ENCODE measurements at regions not wholly inside any gene's neighbourhood (a gene's known extent, or its start where the extent isn't known, plus 50 kb on each side); places are given as distances from the start of the nearest gene placed in this dataset.

GRCh38 chr18:75349668-75350511 is 77.6 kb downstream of the SMIM21 start:
- no peak overlapping the region for H3K27ac ChIP-seq
- H3K9me3 ChIP-seq = peaks cover 0 to 28% of the 10 kb centered on the region in 2 donors
- intact Hi-C loops (cut with DNase I) = no loop called here
- TF ChIP-seq CTCF (IDR thresholded peaks at IDR 0.05) = no peak
- ATAC-seq = no peak
- no peaks in the 10 kb centered on the region for H3K36me3 ChIP-seq
- H3K4me1 ChIP-seq = no peaks in the 10 kb centered on the region
- H3K27me3 ChIP-seq = peaks cover 0 to 6% of the 10 kb centered on the region in 2 donors
- no peak for DNase-seq
- no peak overlapping the region for H3K4me3 ChIP-seq

- DNase-seq = no peak
- peaks cover 0 to under 1% of the 10 kb centered on the region in 2 donors for H3K9me3 ChIP-seq
- intact Hi-C loops (cut with DNase I) = no loop called here
- TF ChIP-seq CTCF (IDR thresholded peaks at IDR 0.05) = no peak
- H3K4me3 ChIP-seq = no peak overlapping the region
- H3K4me1 ChIP-seq = no peaks in the 10 kb centered on the region
- no peak for ATAC-seq
- peaks cover 0 to 6% of the 10 kb centered on the region in 2 donors for H3K27me3 ChIP-seq
- no peak overlapping the region for H3K27ac ChIP-seq
- H3K36me3 ChIP-seq = no peaks in the 10 kb centered on the region
Observed at GRCh38 chr18:75346671-75347070, 80.8 kb downstream of the SMIM21 start.

- Histone ChIP-seq H3K27ac (no peak overlapping the region), H3K27me3 (peaks cover 0 to 6% of the 10 kb centered on the region in 2 donors), H3K4me3 (no peak overlapping the region), H3K4me1 (no peaks in the 10 kb centered on the region), H3K36me3 (no peaks in the 10 kb centered on the region), H3K9me3 (no peaks in the 10 kb centered on the region)
- DNase-seq (no peak), ATAC-seq (no peak)
- TF ChIP-seq CTCF (IDR thresholded peaks at IDR 0.05) = no peak
- intact Hi-C loops (cut with DNase I) = no loop called here
Observed at GRCh38 chr18:75344615-75345014, 82.9 kb downstream of the SMIM21 start.

- TF ChIP-seq CTCF (IDR thresholded peaks at IDR 0.05) = no peak
- H3K9me3 ChIP-seq = no peaks in the 10 kb centered on the region
- H3K4me3 ChIP-seq = no peak overlapping the region
- DNase-seq (no peak), ATAC-seq (no peak)
- H3K27ac ChIP-seq = no peak overlapping the region
- no peaks in the 10 kb centered on the region for H3K36me3 ChIP-seq
- intact Hi-C loops (cut with DNase I) = no loop called here
- no peaks in the 10 kb centered on the region for H3K4me1 ChIP-seq
- H3K27me3 ChIP-seq = peaks cover 0 to 6% of the 10 kb centered on the region in 2 donors
Observed at GRCh38 chr18:75344161-75344560, 83.3 kb downstream of the SMIM21 start.

- intact Hi-C loops (cut with DNase I) = no loop called here
- no peak for DNase-seq
- TF ChIP-seq CTCF (IDR thresholded peaks at IDR 0.05) = no peak
- H3K9me3 ChIP-seq = no peaks in the 10 kb centered on the region
- peaks cover 0 to 6% of the 10 kb centered on the region in 2 donors for H3K27me3 ChIP-seq
- H3K27ac ChIP-seq = no peak overlapping the region
- ATAC-seq = no peak
- no peak overlapping the region for H3K4me3 ChIP-seq
- H3K4me1 ChIP-seq = no peaks in the 10 kb centered on the region
- no peaks in the 10 kb centered on the region for H3K36me3 ChIP-seq
Observed at GRCh38 chr18:75343389-75343788, 84.1 kb downstream of the SMIM21 start.

Measured in left lung (tissue), 4 donors.